Natural killer cell treated with Interleukin-12 subunit alpha and Interleukin-12 subunit beta and Interleukin-15 and Interleukin-18, amount 100 ng/mL, for 72 hours (primary cell): ENCODE measurements at regions not wholly inside any gene's neighbourhood (a gene's known extent, or its start where the extent isn't known, plus 50 kb on each side); places are given as distances from the start of the nearest gene placed in this dataset.

Experiments
- ATAC-seq, 2 donors: fragments of 150-1000 bp; cut with Tn5 transposase in 1 of 2; sonication (Bioruptor Pico), chemical (Tn5 transposase) in 1 of 2; 2 replicates each; pipeline ENCODE4 v1.10.0; 2021
- DNase-seq: peaks from one replicate; pipeline ENCODE4 v3.0.0; 2022; ENCODE audit warnings: low spot score
- H3K27ac Mint-ChIP-seq, 2 donors: 1 replicate in 1 of 2; 2 replicates in 1 of 2; pipeline ENCODE4 v1.8.0; 2022; ENCODE audit warnings: mixed read lengths in 2 of 2, mild to moderate bottlenecking in 1 of 2, moderate library complexity in 1 of 2
- H3K27me3 Mint-ChIP-seq, 2 donors: 1 replicate in 1 of 2; 2 replicates in 1 of 2; pipeline ENCODE4 v1.8.0; 2022; ENCODE audit warnings: mixed read lengths in 2 of 2
- H3K36me3 Mint-ChIP-seq: one replicate; pipeline ENCODE4 v1.8.0; 2022; ENCODE audit warnings: mixed read lengths
- H3K4me1 Mint-ChIP-seq, 2 donors: 1 replicate in 1 of 2; 2 replicates in 1 of 2; pipeline ENCODE4 v1.8.0; 2022; ENCODE audit warnings: low read depth in 2 of 2, mixed read lengths in 2 of 2, mild to moderate bottlenecking in 1 of 2
- H3K4me3 Mint-ChIP-seq: one replicate; pipeline ENCODE4 v1.8.0; 2022; ENCODE audit warnings: mixed read lengths
- H3K9me3 Mint-ChIP-seq: 2 replicates; pipeline ENCODE4 v1.8.0; 2022; ENCODE audit warnings: mixed read lengths

GRCh38 chr1:14514739-14515138 is 83.7 kb upstream of the KAZN start:
- no peak for DNase-seq
- Mint-ChIP-seq H3K4me1 (no peaks in the 10 kb centered on the region), H3K36me3 (no peaks in the 10 kb centered on the region), H3K9me3 (no peaks in the 10 kb centered on the region), H3K27me3 (peaks cover 23 to 32% of the 10 kb centered on the region in 2 donors), H3K27ac (no peak overlapping the region), H3K4me3 (no peak overlapping the region)
- ATAC-seq, result no peak

GRCh38 chr1:14516974-14517840 is 81.3 kb upstream of the KAZN start:
- Mint-ChIP-seq H3K27me3 (peaks cover 22 to 27% of the 10 kb centered on the region in 2 donors), H3K27ac (no peak overlapping the region), H3K4me1 (no peaks in the 10 kb centered on the region), H3K9me3 (no peaks in the 10 kb centered on the region), H3K36me3 (no peaks in the 10 kb centered on the region), H3K4me3 (no peak overlapping the region)
- DNase-seq (no peak), ATAC-seq (no peak)

DNA sequence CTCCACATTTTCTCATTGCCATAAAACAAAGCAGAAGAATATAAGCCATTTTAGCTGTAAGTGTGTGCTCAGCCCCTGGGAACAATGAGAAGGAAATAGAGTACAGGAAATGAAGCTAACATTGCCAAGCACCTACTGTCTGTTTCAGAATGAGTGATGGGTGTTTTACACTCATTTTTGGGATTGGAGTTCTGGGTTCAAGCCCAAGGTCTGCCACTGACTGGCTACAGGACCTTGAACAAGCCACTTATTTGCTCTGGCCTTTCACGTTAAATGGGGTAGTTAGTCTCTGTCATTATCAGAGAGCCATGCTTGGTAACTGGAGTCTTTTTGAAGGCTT is 80.7 kb upstream of the KAZN start:
- Mint-ChIP-seq H3K27me3 (peaks cover 22 to 27% of the 10 kb centered on the region in 2 donors), H3K27ac (no peak overlapping the region), H3K4me3 (no peak overlapping the region), H3K36me3 (no peaks in the 10 kb centered on the region), H3K4me1 (no peaks in the 10 kb centered on the region), H3K9me3 (no peaks in the 10 kb centered on the region)
- ATAC-seq (no peak), DNase-seq (no peak)

DNA sequence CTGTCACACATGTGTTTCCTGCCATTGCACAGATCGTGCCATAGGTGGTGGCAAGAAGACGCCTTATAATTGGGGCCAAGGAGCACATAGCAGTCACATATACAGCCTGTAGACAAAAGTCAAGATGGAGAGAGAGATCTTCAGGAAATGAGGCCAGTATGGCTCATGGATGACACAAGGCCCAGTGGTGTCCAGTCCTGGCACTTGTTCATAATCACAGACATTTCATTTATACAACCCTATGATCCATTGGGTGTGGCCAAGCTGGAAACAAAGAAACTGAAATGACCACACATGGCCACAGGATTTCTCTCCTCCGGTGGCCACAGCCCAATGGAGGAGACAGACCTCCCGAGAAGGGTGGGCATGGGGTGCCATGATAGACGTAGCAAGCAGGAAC is 78.5 kb upstream of the KAZN start:
- H3K36me3 Mint-ChIP-seq, result no peaks in the 10 kb centered on the region
- no peaks in the 10 kb centered on the region for H3K4me1 Mint-ChIP-seq
- no peaks in the 10 kb centered on the region for H3K9me3 Mint-ChIP-seq
- no peak for ATAC-seq
- no peak for DNase-seq
- H3K4me3 Mint-ChIP-seq, result no peak overlapping the region
- H3K27ac Mint-ChIP-seq, result no peak overlapping the region
- peaks cover 19 to 29% of the 10 kb centered on the region in 2 donors for H3K27me3 Mint-ChIP-seq

GRCh38 chr1:14520514-14521163 is 77.8 kb upstream of the KAZN start:
- no peaks in the 10 kb centered on the region for H3K4me1 Mint-ChIP-seq
- H3K4me3 Mint-ChIP-seq, result no peak overlapping the region
- ATAC-seq (no peak), DNase-seq (no peak)
- H3K9me3 Mint-ChIP-seq, result no peaks in the 10 kb centered on the region
- peaks cover 14 to 27% of the 10 kb centered on the region in 2 donors for H3K27me3 Mint-ChIP-seq
- no peak overlapping the region for H3K27ac Mint-ChIP-seq
- H3K36me3 Mint-ChIP-seq, result no peaks in the 10 kb centered on the region

DNA sequence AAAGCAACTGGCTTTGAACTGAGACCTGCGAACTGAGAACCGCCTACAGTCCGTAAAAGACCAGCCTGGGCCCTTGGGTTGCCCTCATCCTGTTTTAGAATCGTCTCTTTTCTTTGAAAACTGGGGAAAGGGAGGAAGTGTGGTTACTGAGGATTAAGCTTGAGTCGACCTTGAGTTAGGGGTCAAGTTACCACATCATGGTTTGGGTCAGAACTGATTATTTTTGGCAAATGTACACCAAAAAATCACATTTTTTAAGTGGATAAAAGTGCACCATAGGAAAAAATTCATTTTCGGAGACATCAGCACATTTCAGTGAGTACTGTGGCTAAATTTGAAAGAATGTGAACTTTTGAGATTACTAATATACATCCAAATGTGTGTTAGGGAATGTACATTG is 76.9 kb upstream of the KAZN start:
- peaks cover 21 to 25% of the 10 kb centered on the region in 2 donors for H3K27me3 Mint-ChIP-seq
- no peaks in the 10 kb centered on the region for H3K9me3 Mint-ChIP-seq
- no peaks in the 10 kb centered on the region for H3K36me3 Mint-ChIP-seq
- ATAC-seq (no peak), DNase-seq (no peak)
- no peak overlapping the region for H3K4me3 Mint-ChIP-seq
- H3K4me1 Mint-ChIP-seq, result no peaks in the 10 kb centered on the region
- no peak overlapping the region for H3K27ac Mint-ChIP-seq

DNA sequence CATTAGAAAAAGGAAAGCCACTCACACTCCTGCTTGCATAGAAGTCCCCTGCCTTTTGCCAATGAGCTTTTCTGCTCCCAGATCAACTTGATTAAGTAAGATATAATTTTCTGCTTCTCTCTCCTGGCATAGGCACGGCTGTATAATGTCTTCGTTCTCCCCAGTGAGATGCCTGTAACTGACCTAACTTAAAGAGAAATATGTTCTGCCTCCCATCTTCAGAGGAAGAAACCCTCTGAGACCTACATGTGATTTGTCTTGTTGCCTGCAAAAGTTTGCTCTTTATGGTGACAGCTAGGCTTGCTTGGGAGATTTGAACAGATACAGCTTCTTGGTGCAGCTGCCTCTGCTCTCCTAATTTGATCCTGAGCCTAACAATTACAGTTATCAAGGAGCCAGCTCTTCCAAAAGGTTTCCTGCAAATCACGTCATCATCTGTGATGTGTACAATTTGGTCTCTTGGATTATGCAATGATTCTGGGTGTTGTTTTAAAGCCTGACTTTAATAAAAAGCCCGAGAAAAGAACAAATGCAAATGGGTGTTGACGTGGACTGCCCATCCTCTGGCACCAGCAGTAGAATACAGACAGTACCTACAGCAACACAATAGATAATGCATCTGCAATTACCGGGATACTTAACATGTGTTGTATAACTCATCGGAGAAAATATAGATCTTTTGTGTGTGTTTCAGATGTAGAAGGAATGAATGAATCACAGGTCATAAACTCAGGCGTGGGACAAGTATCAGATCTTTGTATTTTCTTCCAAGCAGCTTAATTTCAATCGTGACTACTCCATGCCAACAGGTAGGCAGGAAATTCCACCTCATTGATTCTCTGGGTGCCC is 76.2 kb upstream of the KAZN start:
- Mint-ChIP-seq H3K4me1 (no peaks in the 10 kb centered on the region), H3K36me3 (no peaks in the 10 kb centered on the region), H3K9me3 (no peaks in the 10 kb centered on the region), H3K27ac (no peak overlapping the region), H3K4me3 (no peak overlapping the region), H3K27me3 (peaks cover 20 to 24% of the 10 kb centered on the region in 2 donors)
- DNase-seq (no peak), ATAC-seq (no peak)

- no peak for DNase-seq
- no peaks in the 10 kb centered on the region for H3K9me3 Mint-ChIP-seq
- peaks cover 17 to 24% of the 10 kb centered on the region in 2 donors for H3K27me3 Mint-ChIP-seq
- H3K27ac Mint-ChIP-seq, result no peak overlapping the region
- no peak overlapping the region for H3K4me3 Mint-ChIP-seq
- no peaks in the 10 kb centered on the region for H3K4me1 Mint-ChIP-seq
- no peaks in the 10 kb centered on the region for H3K36me3 Mint-ChIP-seq
- no peak for ATAC-seq
Observed at GRCh38 chr1:14522926-14523241, 75.6 kb upstream of the KAZN start.

DNA sequence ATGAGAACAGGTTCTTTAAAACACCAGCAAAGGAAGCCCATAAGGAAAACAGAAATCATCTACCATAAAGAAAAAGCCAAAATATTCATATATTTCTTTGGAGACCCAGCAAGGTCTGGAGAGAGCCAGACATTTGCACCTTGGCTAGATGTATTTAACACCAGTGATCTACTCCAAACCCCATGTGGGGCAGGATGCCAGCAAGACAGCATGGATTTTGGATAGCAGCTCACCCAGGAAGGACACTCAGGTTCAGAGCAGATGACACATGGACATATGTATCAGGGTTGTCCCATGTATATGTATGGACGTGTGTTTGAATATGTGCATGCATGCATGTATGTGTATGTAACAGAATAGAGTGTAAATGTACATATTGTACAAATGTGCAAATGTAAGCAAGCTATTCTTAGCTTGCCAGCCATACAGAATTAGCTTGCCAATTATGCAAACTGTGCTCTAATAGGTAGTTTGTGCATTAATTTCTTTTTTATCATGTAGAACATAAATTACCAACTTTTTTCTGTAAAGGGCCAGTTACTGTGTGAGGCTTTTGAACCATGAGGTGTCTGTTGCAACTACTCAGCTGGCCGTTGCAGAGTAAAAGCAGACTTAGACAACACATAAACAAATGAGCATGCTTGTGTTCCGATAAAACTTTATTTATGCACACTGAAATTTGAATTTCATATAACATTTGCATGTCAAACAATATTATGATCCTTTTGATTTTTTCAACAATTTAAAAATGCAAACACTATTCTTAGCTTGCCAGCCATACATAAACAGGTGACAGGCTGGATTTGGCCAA is 73.5 kb upstream of the KAZN start:
- no peaks in the 10 kb centered on the region for H3K9me3 Mint-ChIP-seq
- H3K4me1 Mint-ChIP-seq, result no peaks in the 10 kb centered on the region
- H3K27ac Mint-ChIP-seq, result no peak overlapping the region

DNA sequence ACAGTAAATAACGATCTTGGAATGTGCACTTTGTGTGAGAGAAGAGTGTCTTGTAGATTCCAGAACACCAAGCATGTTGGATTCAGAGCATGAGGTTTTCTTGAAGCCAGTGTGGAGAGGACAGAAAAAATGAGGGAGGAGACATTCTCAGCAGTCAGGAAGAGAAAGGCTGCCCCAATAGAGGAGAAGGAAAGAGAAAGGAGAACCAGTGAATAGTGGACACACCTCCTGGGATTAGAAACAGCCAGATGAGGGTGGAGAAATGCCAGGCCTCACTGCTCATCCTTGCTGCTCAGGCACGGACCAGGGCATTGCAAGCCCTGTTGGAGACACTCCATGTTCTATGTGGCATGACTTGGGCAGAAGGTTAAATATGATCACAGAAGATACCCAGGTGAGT is 69.0 kb upstream of the KAZN start:
- no peak for ATAC-seq
- Mint-ChIP-seq H3K27me3 (peaks cover 4 to 18% of the 10 kb centered on the region in 2 donors), H3K36me3 (no peaks in the 10 kb centered on the region), H3K27ac (no peak overlapping the region), H3K9me3 (no peaks in the 10 kb centered on the region), H3K4me1 (no peaks in the 10 kb centered on the region), H3K4me3 (no peak overlapping the region)
- DNase-seq, result no peak

More for the DNA sequence above, 73.5 kb upstream of the KAZN start:
- ATAC-seq, result no peak
- no peak for DNase-seq
- Mint-ChIP-seq H3K27me3 (peaks cover 14 to 22% of the 10 kb centered on the region in 2 donors), H3K36me3 (no peaks in the 10 kb centered on the region), H3K4me3 (no peak overlapping the region)

DNA sequence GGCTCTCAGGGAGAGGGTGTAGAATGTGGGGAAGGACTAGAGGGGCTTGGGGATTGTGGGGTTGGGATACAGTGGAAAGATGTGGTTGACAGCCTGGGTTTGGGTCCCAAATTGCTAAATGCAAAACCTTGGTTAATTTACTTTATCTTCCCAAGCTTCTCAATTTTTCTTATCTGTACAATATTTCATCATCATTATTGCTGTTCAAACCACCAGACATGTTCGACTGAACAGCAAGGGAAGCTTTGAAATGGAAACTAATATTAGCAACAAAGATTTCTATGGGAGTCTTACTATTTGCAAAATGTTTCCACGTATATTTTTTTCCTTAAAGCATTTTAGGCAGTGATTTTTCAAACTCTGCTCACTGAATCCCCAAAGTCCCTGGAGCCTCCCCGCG is 67.0 kb upstream of the KAZN start:
- no peak for ATAC-seq
- no peaks in the 10 kb centered on the region for H3K4me1 Mint-ChIP-seq
- peaks cover 10 to 20% of the 10 kb centered on the region in 2 donors for H3K27me3 Mint-ChIP-seq

GRCh38 chr1:14535619-14536355 is 62.7 kb upstream of the KAZN start:
- H3K27ac Mint-ChIP-seq, result no peak overlapping the region
- H3K36me3 Mint-ChIP-seq, result no peaks in the 10 kb centered on the region
- no peaks in the 10 kb centered on the region for H3K9me3 Mint-ChIP-seq
- no peak for DNase-seq
- H3K27me3 Mint-ChIP-seq, result peaks cover 9 to 26% of the 10 kb centered on the region in 2 donors
- H3K4me1 Mint-ChIP-seq, result no peaks in the 10 kb centered on the region
- no peak for ATAC-seq
- H3K4me3 Mint-ChIP-seq, result no peak overlapping the region

More for the DNA sequence above, 67.0 kb upstream of the KAZN start:
- Mint-ChIP-seq H3K9me3 (no peaks in the 10 kb centered on the region), H3K36me3 (no peaks in the 10 kb centered on the region), H3K27ac (no peak overlapping the region), H3K4me3 (no peak overlapping the region)
- no peak for DNase-seq

DNA sequence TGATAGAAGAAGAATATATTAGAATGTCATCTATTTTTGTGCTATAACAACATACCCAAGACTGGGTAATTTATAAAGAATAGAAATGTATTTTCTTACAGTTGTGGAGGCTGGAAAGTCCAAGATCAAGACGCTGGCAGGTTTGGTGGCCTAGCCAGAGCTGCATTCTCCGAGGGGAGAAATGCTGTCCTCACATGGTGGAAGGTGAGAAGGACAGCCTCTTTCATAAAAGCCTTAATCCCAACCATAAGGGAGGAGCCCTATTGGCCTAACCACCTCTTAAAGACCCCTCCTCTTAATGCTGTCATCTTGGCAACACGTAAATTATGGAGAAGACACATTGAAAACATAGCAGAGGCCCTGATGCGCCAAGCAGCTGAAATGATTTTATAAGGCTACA is 60.1 kb upstream of the KAZN start:
- DNase-seq (no peak), ATAC-seq (no peak)
- Mint-ChIP-seq H3K36me3 (no peaks in the 10 kb centered on the region), H3K27me3 (peaks cover 12 to 49% of the 10 kb centered on the region in 2 donors), H3K4me3 (no peak overlapping the region), H3K9me3 (no peaks in the 10 kb centered on the region), H3K27ac (no peak overlapping the region), H3K4me1 (no peaks in the 10 kb centered on the region)
